ENCODE measurements at regions not wholly inside any gene's neighbourhood (a gene's known extent, or its start where the extent isn't known, plus 50 kb on each side); places are given as distances from the start of the nearest gene placed in this dataset.

- no peak for TF ChIP-seq CTCF (IDR thresholded peaks at IDR 0.05; ENCODE audit: low read depth, low read length)
- no peak for DNase-seq (ENCODE audit: extremely low read depth, low read depth)
These were observed 97.5 kb upstream of the COPS8 start for GRCh38 chr2:236988216-236988615.

GRCh38 chr2:236988690-236989624 is 96.7 kb upstream of the COPS8 start:
- no peak; the same call in none of the 2 replicates for TF ChIP-seq CTCF (IDR thresholded peaks at IDR 0.05; ENCODE audit: low read depth, low read length)
- no peak for DNase-seq (ENCODE audit: extremely low read depth, low read depth)

- no peak for TF ChIP-seq CTCF (IDR thresholded peaks at IDR 0.05; ENCODE audit: low read depth, low read length)
- DNase-seq (ENCODE audit: extremely low read depth, low read depth), result no peak
These were observed 95.1 kb upstream of the COPS8 start for GRCh38 chr2:236990552-236990951.

- DNase-seq (ENCODE audit: extremely low read depth, low read depth), result no peak
- TF ChIP-seq CTCF (IDR thresholded peaks at IDR 0.05; ENCODE audit: low read depth, low read length), result no peak
These were observed 93.8 kb upstream of the COPS8 start for GRCh38 chr2:236991874-236992273.

GRCh38 chr2:236993286-236993685 is 92.4 kb upstream of the COPS8 start:
- DNase-seq (ENCODE audit: extremely low read depth, low read depth), result no peak
- no peak for TF ChIP-seq CTCF (IDR thresholded peaks at IDR 0.05; ENCODE audit: low read depth, low read length)

GRCh38 chr2:236994361-236994760 is 91.3 kb upstream of the COPS8 start:
- DNase-seq (ENCODE audit: extremely low read depth, low read depth), result no peak
- no peak for TF ChIP-seq CTCF (IDR thresholded peaks at IDR 0.05; ENCODE audit: low read depth, low read length)

- no peak for DNase-seq (ENCODE audit: extremely low read depth, low read depth)
- TF ChIP-seq CTCF (IDR thresholded peaks at IDR 0.05; ENCODE audit: low read depth, low read length), result no peak
These were observed 88.5 kb upstream of the COPS8 start for GRCh38 chr2:236997069-236997715.

Data from AG09319 (cell line).